Prostate gland (tissue), 2 donors: ENCODE measurements at regions not wholly inside any gene's neighbourhood (a gene's known extent, or its start where the extent isn't known, plus 50 kb on each side); places are given as distances from the start of the nearest gene placed in this dataset.

Source experiments
- CTCF ChIP-seq, 4 experiments: fragments of 200-600 bp in 2 of 4; fragments of 450-650 bp in 2 of 4; sonication (generic) in 2 of 4; IDR thresholded peaks; 1 replicate in 3 of 4; 2 replicates in 1 of 4; pipeline ENCODE4 v1.5.1; 2016 to 2019; ENCODE audit warnings: antibody characterized with exemption in 4 of 4, mild to moderate bottlenecking in 2 of 4, moderate library complexity in 2 of 4
- POLR2A ChIP-seq: fragments of 450-650 bp; IDR thresholded peaks from one replicate; pipeline ENCODE4 v1.6.1; 2016; ENCODE audit warnings: antibody characterized with exemption, mild to moderate bottlenecking
- POLR2AphosphoS5 ChIP-seq: sonication (generic); formaldehyde crosslinking; IDR thresholded peaks from one replicate; pipeline ENCODE4 v1.6.1; 2017; ENCODE audit warnings: antibody characterized with exemption

GRCh38 chr11:27806122-27806521 lies 105.9 kb upstream of the BDNF start:
- TF ChIP-seq CTCF (IDR thresholded peaks at IDR 0.05): no peak
- TF ChIP-seq POLR2A: no peak
- no peak for TF ChIP-seq POLR2AphosphoS5
